ENCODE measurements at regions not wholly inside any gene's neighbourhood (a gene's known extent, or its start where the extent isn't known, plus 50 kb on each side); places are given as distances from the start of the nearest gene placed in this dataset.

- Mint-ChIP-seq H3K9me3 (peaks cover 3% of the 10 kb centered on the region), H3K27ac (no peak overlapping the region), H3K4me3 (no peak overlapping the region), H3K4me1 (no peaks in the 10 kb centered on the region), H3K27me3 (ENCODE audit: low read depth) (no peaks in the 10 kb centered on the region), H3K36me3 (peaks cover 11% of the 10 kb centered on the region)
- DNase-seq (ENCODE audit: low spot score in 2 of 2, unreplicated experiment in 2 of 2): no peak
- TF ChIP-seq CTCF (IDR thresholded peaks at IDR 0.05; ENCODE audit: unreplicated experiment): no peak
Observed at GRCh38 chr6:169968541-169969270, 217.3 kb downstream of the ERMARD start.

- Mint-ChIP-seq H3K9me3 (peaks cover 3% of the 10 kb centered on the region), H3K36me3 (peaks cover 11% of the 10 kb centered on the region), H3K4me3 (no peak overlapping the region), H3K4me1 (no peaks in the 10 kb centered on the region), H3K27me3 (ENCODE audit: low read depth) (no peaks in the 10 kb centered on the region), H3K27ac (no peak overlapping the region)
- no peak for TF ChIP-seq CTCF (IDR thresholded peaks at IDR 0.05; ENCODE audit: unreplicated experiment)
- peak in 1 of 2 experiments; percentile 11 for DNase-seq (ENCODE audit: low spot score in 2 of 2, unreplicated experiment in 2 of 2)
Observed at GRCh38 chr6:169967687-169968086, 216.3 kb downstream of the ERMARD start.

GRCh38 chr6:169966312-169967181 lies 215.1 kb downstream of the ERMARD start:
- no peak for TF ChIP-seq CTCF (IDR thresholded peaks at IDR 0.05; ENCODE audit: unreplicated experiment)
- DNase-seq (ENCODE audit: low spot score in 2 of 2, unreplicated experiment in 2 of 2): peak in 1 of 2 experiments; percentile 19

GRCh38 chr6:169965657-169966311 lies 214.4 kb downstream of the ERMARD start:
- no peak overlapping the region for H3K27ac Mint-ChIP-seq
- H3K4me3 Mint-ChIP-seq: no peak overlapping the region
- no peak for TF ChIP-seq CTCF (IDR thresholded peaks at IDR 0.05; ENCODE audit: unreplicated experiment)
- peaks cover 5% of the 10 kb centered on the region for H3K27me3 Mint-ChIP-seq (ENCODE audit: low read depth)
- H3K9me3 Mint-ChIP-seq: peaks cover 3% of the 10 kb centered on the region
- peaks cover 11% of the 10 kb centered on the region for H3K36me3 Mint-ChIP-seq
- H3K4me1 Mint-ChIP-seq: peaks cover 11% of the 10 kb centered on the region
- peak in 1 of 2 experiments; percentile 27 for DNase-seq (ENCODE audit: low spot score in 2 of 2, unreplicated experiment in 2 of 2)

More at GRCh38 chr6:169966312-169967181, 215.1 kb downstream of the ERMARD start:
- H3K4me1 Mint-ChIP-seq: peaks cover 4% of the 10 kb centered on the region
- no peak overlapping the region for H3K27ac Mint-ChIP-seq
- peaks cover 11% of the 10 kb centered on the region for H3K36me3 Mint-ChIP-seq
- H3K27me3 Mint-ChIP-seq (ENCODE audit: low read depth): peaks cover 3% of the 10 kb centered on the region
- H3K4me3 Mint-ChIP-seq: no peak overlapping the region
- peaks cover 3% of the 10 kb centered on the region for H3K9me3 Mint-ChIP-seq

- H3K4me3 Mint-ChIP-seq: no peak overlapping the region
- peaks cover 5% of the 10 kb centered on the region for H3K27me3 Mint-ChIP-seq (ENCODE audit: low read depth)
Observed at GRCh38 chr6:169965239-169965638, 213.8 kb downstream of the ERMARD start.

More at GRCh38 chr6:169965239-169965638, 213.8 kb downstream of the ERMARD start:
- H3K9me3 Mint-ChIP-seq: peaks cover 3% of the 10 kb centered on the region
- no peak for TF ChIP-seq CTCF (IDR thresholded peaks at IDR 0.05; ENCODE audit: unreplicated experiment)
- DNase-seq (ENCODE audit: low spot score in 2 of 2, unreplicated experiment in 2 of 2): no peak
- peaks cover 16% of the 10 kb centered on the region for H3K4me1 Mint-ChIP-seq
- H3K36me3 Mint-ChIP-seq: peaks cover 11% of the 10 kb centered on the region
- H3K27ac Mint-ChIP-seq: no peak overlapping the region
